Renal pelvis (tissue), 1 donor: ENCODE measurements at regions not wholly inside any gene's neighbourhood (a gene's known extent, or its start where the extent isn't known, plus 50 kb on each side); places are given as distances from the start of the nearest gene placed in this dataset.
"Not testable (repeated sequence)": the region's sequence is repeated elsewhere in the genome, so short reads cannot be mapped to it uniquely, and the experiment has no call there.

Experiments used
- DNase-seq: peaks from one replicate; pipeline ENCODE4 v3.0.0-alpha.2; 2013

DNA sequence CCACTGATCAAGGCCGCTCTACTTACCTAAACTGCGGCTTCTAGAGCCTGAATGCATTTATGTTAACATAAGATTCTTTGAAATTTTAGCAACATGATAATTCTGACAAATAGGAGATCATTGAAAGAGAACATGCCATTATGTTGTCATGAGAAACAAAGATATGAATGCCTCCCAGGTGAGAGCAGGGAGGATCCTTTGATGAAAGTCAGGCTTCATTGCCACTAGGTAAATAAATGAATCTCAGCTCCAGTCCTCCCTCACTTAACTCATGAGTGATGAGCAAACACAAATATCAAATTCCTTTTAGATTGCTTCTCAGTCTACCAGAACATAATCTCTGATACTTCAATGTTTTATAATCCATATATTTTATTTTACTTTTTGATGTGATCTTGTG is 463.2 kb upstream of the CDH7 start:
- DNase-seq = peak; percentile 16

DNA sequence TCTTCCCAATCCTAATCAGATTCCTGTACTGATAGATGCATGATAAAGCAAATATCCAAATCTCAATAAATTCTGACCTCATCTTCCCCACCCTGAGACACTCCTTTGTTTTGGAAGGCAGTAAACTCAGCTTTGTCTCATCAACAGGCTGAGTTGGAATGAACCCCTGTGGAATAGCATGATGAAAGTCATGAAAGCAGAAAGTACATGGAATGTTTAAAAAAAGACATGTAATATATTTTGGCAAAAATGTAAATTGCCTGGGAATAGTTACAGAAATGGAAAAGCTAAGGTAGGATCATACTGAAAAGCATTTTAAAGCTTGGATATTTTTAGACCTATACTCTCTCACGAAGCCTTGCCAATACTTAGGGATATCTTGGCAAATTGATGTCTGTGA is 468.7 kb upstream of the CDH7 start:
- DNase-seq = no peak

DNA sequence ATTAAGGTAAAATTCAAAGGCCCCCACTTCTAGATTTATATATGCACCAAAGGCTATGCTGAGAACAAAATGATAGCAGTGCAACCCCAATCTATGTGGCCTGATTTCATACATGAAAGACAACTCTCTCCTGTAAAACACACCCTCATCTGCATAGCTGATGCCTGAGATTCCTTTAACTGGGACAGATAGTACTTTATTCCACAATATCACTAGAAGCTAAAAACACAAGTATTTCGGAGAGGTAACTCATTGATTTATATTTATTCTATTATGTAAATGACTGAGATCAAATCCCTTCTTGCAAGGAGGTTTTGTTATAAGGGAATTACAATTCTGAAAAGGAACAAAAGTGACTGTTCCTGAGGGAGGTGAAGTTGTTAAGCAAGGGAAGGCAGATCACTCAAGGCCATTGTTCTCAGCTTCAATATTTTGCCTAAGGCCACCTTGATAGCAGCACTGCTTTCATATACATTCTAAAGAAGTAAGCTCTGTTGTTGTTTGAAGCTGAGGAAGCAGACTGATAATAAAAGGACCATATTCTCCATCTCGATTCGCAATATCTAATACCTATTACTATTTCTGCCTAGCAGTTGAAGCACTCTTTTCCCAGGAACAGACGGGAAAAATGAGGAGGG is 471.0 kb upstream of the CDH7 start:
- DNase-seq = no peak

DNA sequence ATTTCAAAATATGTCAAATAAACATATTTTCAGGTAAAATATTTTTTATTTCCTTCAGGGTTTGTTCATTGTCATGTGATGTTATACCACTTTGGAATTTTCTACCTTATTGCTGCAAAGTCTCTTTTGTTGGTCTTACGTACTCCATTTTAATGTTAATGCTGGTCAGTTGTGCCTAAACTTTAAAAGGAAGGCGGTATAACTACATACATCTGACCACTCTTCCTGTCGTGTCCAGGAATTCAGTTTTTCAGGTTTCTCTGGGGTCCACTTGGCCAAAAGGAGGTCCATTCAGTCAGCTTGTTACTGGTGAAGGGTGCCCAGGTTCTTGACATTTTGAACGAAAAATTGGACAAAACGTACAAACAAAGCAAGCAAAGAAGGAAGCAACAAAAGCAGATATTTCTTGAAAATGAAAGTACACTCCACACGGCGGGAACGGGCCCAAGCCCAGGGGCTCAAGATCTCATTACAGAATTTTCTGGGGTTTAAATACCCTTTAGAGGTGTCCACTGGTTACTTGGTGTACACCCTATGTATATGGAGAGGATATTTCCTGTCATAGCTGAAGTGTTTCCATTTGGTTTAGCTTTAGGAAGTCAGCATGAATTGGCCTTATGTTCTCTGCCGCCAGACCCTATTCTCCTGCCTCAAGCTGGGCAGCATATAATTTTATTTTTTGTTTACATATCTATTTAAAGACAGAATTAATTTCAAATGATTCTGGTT is 471.7 kb upstream of the CDH7 start:
- no peak for DNase-seq

DNA sequence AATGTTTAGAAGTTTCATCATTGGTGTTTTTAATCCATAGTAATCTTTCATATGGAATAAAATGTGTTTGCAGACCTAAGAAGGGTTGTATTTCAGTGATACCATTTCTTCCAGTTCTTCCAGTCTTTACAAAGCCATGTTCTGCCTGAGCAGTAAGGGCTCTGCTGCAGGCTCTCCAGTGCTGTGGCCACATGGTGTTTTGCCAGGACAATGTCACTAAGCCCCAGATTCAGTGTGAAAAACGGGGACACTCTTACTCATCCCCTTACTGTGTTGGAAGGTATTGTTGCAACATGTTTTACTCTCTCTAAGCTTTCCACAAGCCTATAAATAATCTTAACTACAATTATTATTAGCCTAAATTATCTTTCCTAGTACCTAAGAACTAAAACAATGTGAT is 481.4 kb upstream of the CDH7 start:
- no peak for DNase-seq

DNA sequence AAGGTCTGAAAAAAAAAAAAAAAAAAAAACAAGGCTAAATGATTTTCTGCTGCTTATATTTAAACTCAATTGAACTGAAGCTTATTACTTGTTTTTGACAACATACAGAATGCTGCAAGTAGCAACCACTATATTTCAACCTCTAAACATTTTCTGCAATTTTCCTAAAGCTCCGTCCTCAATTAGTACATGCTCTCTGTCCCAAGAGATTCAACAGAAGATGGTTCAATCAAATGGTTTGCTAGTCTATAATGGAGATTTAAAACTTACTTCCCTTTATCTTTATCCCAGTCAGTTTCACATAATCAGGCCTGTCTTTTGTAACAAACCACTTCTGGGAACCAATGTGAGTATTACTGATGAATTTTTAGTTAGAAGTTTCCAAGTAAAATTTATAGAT is 485.1 kb upstream of the CDH7 start:
- no peak for DNase-seq

DNA sequence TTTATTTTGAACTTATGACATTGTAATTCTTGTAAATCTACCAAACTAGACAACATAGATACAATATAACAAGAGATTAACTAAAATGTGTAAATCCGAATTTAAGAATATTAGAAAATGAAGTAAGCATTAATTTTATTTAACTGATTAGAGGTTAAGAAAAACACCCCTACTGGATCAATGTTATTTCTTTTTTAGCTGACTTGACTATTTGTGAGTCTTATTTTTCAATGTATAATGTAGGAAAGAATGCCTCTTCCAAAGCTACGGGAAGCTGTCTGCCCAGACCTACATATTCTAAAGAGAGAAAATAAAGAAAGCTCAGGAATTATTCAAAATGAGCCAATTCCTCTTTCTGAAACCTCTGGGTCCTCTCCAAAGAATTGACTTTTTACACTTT is 490.8 kb upstream of the CDH7 start:
- DNase-seq = no peak

DNA sequence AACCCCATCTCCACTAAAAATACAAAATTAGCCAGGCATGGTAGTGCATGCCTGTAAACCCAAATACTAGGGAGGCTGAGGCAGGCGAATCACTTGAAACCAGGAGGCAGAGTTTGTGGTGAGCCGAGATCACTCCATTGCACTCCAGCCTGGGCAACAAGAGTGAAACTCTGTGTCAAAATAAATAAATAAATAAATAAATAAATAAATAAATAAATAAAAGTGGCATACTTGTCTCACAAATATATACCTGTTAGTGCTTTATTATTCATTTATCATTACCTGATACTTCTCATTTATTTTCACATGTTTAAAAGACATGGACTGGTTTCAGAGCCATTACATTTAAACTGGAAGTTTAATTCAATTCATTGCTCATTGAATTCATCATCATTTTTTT is 491.4 kb upstream of the CDH7 start:
- DNase-seq = no peak

DNA sequence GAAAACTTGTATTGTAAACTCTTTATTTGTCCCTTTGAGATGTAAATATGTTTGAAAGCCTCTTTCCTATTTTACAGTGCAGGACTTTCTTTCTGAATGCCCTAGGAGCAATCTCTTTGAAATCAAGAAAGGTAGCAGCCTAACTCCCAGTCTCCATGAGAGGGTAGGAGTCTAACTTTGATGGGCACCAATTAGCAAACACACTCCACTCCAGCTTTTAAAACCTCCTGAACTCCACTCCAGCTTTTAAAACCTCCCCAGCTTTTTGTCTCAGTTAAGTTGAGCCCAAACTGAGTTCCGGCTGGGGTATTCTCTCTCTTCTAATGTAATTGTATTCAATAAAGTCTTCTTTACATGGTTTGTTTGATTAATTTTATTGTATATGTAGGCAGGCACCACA is 493.7 kb upstream of the CDH7 start:
- no peak for DNase-seq

DNA sequence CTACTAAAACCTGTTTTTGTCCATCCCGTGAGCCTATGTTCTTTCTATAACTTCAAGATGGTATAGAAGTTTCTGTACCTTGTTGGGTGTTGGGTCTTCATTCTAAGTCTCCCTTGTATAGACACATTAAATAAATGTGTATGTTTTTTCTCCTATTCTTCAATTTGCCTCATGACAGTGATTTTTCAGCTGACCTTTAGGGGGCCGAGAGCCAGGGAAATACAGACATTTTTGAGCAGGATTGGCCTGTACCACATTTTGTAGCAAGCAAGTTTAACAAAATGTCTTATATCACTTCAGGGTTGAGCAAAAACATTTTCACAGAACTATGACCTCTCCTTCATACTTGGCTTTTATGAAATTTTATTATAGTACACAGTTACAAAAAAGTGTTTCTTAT is 495.4 kb upstream of the CDH7 start:
- no peak for DNase-seq

DNA sequence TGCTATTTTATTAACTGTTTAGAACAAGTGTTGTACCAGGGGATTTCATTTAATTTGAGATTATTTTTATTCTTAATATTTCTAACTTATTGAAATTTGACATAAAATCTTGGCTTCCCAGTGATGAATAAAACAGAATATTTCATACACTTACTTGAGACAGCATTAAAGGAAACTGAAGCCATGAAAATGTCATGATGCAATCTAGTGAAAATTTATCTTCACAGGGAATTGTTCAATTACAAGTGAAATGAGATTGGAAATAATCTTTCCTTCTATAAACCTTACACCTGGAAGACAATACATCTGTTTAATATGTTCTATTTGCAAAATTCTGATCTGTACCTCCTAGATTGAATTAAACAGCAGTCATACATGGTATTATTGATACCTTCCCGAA is 511.0 kb upstream of the CDH7 start:
- no peak for DNase-seq

DNA sequence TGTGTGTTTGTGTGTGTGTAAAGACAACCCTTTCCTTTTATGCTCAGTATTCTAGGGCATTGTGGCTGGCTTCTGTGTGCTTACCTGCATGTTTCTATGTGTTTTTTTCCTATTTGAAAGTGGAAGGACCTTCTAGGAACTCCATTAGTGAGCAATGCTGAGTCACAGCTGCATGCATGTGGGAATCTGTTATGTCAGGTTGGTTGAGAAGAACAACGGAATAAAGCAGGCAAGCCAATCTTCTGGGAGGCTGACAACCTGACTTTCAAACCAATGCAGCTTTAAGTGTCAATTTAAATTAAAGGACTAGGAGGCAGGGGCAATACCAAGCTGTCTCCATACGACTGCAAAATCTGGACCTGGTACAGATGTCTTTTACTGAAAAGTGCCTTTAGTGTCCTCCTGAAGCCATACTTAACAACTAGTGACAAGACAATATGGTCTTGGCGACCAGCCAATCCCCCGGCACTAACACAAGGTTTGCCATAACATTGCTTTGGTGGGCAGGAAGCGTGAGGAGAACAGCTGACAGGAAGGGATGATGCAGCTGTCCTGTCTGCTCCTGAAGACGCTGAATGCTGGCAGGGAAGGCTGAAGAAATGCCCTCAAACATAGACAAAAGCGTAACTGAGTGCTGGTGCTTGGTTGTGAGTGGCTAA is 514.7 kb upstream of the CDH7 start:
- DNase-seq = no peak

DNA sequence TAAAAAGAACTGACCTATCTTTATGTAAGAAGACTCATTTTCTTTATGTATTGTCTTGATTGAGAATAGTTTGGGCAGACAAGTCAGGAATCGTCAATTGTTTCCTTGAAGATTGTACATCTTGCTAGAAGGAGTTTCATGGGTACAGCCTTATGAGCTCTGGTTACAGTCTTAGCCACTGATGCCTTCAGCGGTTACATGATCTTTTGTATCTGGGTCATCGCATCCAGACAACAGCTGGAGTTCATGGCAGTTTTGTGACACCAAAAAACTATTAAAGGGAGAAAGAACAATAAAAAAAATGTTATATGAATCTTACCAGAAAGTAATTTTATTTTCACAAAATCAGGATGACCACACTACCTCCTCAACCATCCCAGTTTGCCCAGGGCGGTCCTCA is 520.5 kb upstream of the CDH7 start:
- DNase-seq = peak; percentile 49

DNA sequence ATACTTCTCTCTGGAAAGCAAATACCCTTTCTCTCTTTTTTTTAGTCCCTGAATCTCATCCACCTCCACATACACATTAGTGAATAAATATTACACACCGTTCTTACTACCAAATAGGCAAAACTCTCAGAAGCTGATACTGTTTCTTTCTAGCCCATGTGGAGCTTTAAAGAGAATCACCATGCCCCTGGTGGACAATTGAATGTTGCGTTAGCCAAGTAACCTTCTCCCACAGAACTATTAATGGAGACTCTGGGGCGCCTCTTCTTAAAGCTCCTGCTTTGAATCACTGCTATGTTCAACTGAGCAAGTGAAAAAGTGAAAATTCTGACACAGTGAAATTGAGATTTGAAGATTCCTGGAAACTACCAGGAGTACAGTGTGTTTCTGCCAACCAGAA is 522.8 kb upstream of the CDH7 start:
- DNase-seq = no peak

DNA sequence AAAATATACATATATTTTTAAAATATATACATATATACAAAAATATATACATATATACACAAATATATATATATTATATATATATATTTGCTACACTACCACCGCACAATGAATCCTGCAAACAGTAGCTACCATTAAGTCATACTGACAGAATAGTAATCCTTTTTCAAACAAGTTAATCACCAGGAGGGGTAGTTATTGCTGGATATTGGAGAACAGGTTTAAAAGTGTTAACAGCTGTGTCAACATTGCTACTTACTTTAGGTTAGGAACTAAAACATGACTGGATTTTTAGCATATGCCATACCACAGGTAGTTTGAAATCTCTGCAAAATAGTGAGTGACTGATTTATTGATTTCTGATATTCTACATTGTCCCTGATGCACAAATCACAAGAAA is 529.1 kb upstream of the CDH7 start:
- no peak for DNase-seq

DNA sequence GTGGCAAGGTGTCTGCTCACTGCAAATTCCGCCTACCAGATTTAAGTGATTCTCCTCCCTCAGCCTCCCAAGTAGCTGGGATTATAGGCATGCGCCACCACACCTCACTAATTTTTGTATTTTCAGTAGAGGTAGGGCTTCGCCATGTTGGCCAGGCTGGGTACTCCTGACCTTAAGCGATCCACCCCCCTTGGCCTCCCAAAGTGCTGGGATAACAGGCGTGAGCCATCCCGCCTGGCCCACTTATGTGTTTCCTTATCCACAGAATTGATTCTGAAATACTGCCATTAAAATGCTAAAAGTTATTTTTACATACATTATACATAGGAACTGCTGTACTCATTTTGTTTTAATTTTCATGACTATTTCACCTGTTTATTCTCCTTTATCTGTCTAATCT is 529.7 kb upstream of the CDH7 start:
- DNase-seq = no peak

DNA sequence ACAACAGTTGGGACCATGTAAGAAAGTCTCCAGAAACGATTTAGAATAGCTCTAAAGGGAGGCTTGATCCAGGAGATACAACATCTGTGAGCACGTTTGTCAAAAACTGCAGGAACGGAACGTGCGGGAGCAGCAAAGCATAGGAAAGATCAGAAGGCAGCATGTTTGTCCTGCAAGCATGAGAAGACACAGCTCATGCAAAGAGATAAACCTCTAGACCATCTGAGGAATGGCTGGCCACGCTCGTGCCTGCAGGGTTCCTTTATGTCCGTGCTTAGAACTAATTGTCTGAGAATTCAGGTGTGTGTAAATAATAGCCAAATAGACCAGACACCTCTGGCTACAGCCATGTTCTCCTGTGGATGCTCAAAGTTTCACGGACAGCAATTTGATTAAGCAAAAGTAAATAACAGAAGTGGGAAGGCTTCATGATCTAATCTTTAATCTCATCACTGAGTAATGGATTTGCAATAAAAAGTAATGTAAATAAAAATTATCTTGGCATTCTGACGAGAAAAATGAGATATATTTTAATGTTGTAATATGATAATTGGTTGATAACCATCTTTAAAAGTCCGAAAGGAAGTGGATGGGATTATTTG is 534.8 kb upstream of the CDH7 start:
- no peak for DNase-seq

DNA sequence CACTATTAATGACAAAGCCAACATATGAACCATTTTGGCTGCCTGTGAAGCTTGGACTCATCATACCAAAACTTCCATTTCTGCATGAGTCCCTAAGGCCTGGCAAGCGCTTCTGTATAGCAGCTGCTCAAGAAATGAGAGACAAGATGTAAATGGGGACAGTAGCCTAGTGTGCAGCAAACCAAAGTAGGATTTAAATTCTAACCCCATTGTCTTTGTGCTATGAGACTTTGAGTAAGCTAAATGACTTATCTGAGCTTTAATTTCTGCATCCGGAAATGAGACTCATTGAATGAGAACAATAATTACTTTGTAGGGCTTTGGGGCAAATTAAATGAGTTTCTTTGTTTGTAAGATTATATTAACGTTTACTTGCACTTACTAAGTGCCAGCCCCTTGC is 536.4 kb upstream of the CDH7 start:
- no peak for DNase-seq

DNA sequence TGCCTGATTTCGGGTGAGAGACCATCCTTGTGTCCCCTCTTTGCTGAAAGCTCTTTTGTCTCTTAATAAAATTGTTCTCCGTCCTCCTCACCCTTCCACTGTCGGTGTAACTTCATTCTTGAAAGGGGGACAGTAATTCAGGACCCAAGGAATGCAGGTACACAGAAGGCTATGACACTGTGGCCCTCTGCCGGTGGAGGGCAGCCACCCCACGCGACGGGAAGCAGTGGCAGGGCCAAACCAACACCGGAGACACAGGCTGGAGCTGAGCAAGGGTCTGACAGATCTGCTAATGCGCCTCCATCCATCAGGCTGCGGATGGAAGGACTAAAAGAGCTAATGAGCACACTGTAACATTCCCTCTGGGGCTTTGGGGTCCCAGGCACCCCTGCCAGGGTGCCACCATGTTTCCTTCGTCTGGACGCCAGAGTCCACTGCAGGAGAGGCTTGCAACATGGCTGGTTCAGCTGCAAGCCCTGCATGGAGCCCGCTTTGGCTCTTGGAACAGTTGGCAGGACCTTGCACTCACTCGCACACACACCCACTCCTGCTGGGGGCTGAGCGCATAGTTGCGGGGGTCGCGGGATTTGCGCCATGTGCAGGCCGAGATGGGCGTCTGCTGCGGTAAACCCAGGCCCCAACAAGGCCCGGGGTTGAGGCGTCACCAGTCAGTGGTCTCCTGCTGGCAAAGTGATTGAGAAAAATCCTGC is 544.1 kb upstream of the CDH7 start:
- no peak for DNase-seq

DNA sequence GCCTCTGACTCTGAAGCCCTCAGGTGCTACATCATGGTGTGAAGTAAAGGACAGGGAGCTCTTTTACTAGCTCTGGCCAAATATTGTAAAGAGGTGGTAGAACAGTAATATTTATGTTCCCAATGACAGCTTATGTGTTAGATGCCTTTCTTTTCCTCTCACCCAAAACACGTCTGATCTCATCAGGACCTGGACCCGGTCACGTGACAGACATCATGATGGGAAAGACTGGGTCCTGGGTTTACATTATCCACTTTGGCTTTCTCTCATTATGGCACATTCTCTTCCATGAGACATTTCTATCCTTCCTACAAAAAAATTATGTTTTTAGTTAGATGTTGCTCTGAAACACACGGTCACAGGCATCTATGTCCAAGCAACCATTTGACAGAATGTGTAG is 548.7 kb upstream of the CDH7 start:
- DNase-seq = no peak

DNA sequence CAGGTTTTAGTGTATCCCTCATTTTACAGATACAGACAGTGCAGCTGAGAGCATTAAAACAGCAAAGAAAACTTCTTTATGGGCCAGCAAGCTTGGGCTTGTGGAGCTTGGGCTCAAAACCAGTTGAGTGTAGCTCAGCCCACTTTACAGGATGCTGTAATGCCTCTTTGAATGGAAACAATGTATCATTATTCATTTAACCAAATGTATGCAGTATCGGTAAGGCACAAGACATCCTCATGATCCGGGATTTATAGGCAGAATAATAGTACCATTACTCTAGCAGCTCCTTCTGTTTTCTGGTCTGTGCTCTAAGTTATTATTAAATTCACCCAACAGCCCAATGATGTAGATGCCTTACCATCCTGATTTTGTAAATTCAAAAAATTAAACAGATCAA is 575.1 kb upstream of the CDH7 start:
- DNase-seq = no peak

DNA sequence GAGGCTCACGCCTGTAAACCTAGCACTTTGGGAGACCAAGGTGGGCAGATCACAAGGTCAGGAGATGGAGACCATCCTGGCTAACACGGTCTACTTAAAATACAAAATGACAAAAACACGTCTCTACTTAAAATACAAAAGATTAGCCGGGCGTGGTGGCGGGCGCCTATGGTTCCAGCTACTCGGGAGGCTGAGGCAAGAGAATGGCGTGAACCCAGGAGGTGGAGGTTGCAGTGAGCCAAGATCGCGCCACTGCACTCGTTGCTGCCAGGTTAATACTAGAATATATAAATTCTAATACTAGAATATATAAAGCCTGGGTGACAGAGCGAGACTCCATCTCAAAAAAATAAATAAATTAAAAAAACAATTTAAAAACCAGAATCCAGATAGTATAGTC is 588.7 kb upstream of the CDH7 start:
- not testable (repeated sequence) for DNase-seq
